ENCODE measurements at regions not wholly inside any gene's neighbourhood (a gene's known extent, or its start where the extent isn't known, plus 50 kb on each side); places are given as distances from the start of the nearest gene placed in this dataset.

DNA sequence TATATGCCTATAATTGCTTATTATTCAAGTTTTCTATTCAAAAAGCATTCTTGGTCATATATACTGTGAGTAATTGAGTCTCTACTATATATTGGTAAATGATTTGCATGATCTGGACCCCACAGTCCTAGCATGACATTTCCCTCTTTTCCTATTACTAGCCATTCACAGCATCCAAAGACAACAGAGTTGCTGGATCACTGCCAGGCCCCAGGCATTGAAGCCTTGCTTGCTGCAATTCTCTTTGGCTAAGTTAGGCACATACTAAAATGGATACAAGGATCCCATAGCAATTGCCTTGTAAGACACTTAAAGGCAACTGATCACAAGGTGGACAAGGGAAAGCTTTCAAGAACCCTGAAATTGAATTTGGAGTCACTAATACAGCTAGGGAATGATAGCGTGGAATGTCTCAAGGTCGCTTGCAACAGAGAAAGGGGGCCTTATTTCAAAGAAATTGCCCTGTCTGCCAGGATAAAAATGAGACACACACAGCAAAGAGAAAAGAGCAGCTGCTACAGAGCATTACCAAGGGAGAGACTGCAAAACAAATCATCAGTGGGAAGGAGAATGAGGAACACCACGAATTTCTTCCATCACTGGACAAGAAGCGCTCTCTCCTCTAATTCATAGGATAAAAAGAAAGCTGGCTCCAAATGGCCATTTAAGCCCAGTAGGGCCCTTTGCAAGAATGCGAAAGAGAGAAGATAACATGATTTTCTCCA, 77.1 kb upstream of the EPHA4 start:
- Histone ChIP-seq H3K56ac (ENCODE audit: extremely low read depth, insufficient read depth, low read length) (no peak overlapping the region), H2AK9ac (replicated peaks; ENCODE audit: low read depth, low read length, poor library complexity) (no peak overlapping the region), H2BK5ac (ENCODE audit: low read depth, low read length, poor library complexity, severe bottlenecking) (no peak overlapping the region), H3K4me3 (ENCODE audit: insufficient read depth, low read depth, low read length) (no peak overlapping the region), H3K36me3 (ENCODE audit: control insufficient read depth, insufficient read depth, low read length) (no peaks in the 10 kb centered on the region), H3K18ac (ENCODE audit: low read depth, low read length) (no peak overlapping the region), H4K20me1 (ENCODE audit: insufficient read depth, low read length) (no peaks in the 10 kb centered on the region), H2AFZ (replicated peaks; ENCODE audit: low read length, poor library complexity) (no peak overlapping the region), H2BK20ac (ENCODE audit: low read depth, low read length) (no peak overlapping the region), H3K9me3 (ENCODE audit: control insufficient read depth, insufficient read depth, low read length) (no peaks in the 10 kb centered on the region), H3K4ac (ENCODE audit: low read depth, low read length) (no peak overlapping the region), H3K4me1 (ENCODE audit: control insufficient read depth, insufficient read depth, low read length) (no peaks in the 10 kb centered on the region), H4K91ac (ENCODE audit: insufficient read depth, low read depth, low read length) (no peak overlapping the region), H2BK120ac (ENCODE audit: low read depth, low read length) (no peak overlapping the region), H3K23ac (ENCODE audit: low read depth, low read length) (no peak overlapping the region), H3K4me2 (ENCODE audit: low read depth, low read length) (no peak overlapping the region), H2BK15ac (ENCODE audit: low read depth, low read length) (no peak overlapping the region), H4K8ac (ENCODE audit: low read depth in 2 of 2, low read length in 2 of 2) (no peak overlapping the region), H3K27me3 (ENCODE audit: control insufficient read depth, insufficient read depth, low read length) (no peaks in the 10 kb centered on the region), H3K9me1 (ENCODE audit: insufficient read depth, low read length) (no peaks in the 10 kb centered on the region), H4K5ac (ENCODE audit: low read depth, low read length) (no peak overlapping the region), H2AK5ac (ENCODE audit: low read depth, low read length) (no peak overlapping the region), H3K79me1 (ENCODE audit: low read depth in 1 of 2, low read length in 2 of 2) (no peaks in the 10 kb centered on the region), H3K14ac (replicated peaks; ENCODE audit: low read depth, low read length) (no peak overlapping the region), H3K27ac (ENCODE audit: insufficient read depth, low read length) (no peak overlapping the region), H3K9ac (ENCODE audit: low read depth, low read length) (no peak overlapping the region)
- BruUV-seq (replicated peaks): no TSS peak
- intact Hi-C loops (cut with micrococcal nuclease): no loop called here
- ATAC-seq (ENCODE audit: low read depth): no peak
- POLR2A ChIA-PET (ENCODE audit: unreplicated experiment): no interaction called here
- dilution Hi-C loops (cut with HindIII; ENCODE audit: low sequenced_read_pairs, unreplicated experiment): no loop called here
- CTCF ChIA-PET: interaction anchor here (0.7 kb wide), 1 partner anchor 67 kb away, joined by 5 read pairs; no protein-coding TSS in a partner anchor
- in situ Hi-C loops (cut with MboI; ENCODE audit: low sequenced_read_pairs): no loop called here
- TF ChIP-seq BHLHE40 (IDR thresholded peaks at IDR 0.05; ENCODE audit: low read depth, low read length) (no peak), POLR2A (IDR thresholded peaks at IDR 0.05; ENCODE audit: low read depth, low read length) (no peak), FOS (IDR thresholded peaks at IDR 0.05; ENCODE audit: low read depth, low read length) (no peak), MAFK (IDR thresholded peaks at IDR 0.05; ENCODE audit: low read depth, low read length) (no peak), RFX5 (IDR thresholded peaks at IDR 0.05; ENCODE audit: low read depth, low read length) (no peak), SMC3 (IDR thresholded peaks at IDR 0.05; ENCODE audit: low read depth, low read length) (no peak), CEBPB (IDR thresholded peaks at IDR 0.05; ENCODE audit: low read depth, low read length) (no peak), CHD1 (IDR thresholded peaks at IDR 0.05; ENCODE audit: low read depth, low read length) (no peak), RCOR1 (IDR thresholded peaks at IDR 0.05; ENCODE audit: insufficient replicate concordance, low read length) (no peak), MAZ (IDR thresholded peaks at IDR 0.05; ENCODE audit: borderline replicate concordance, low read depth, low read length) (no peak), MXI1 (IDR thresholded peaks at IDR 0.05; ENCODE audit: borderline replicate concordance, low read depth, low read length) (no peak), NFE2L2 (IDR thresholded peaks at IDR 0.05; ENCODE audit: low read depth, low read length) (no peak), RAD21 (IDR thresholded peaks at IDR 0.05; ENCODE audit: low read length) (no peak)
- TF ChIP-seq, protein P1, sequence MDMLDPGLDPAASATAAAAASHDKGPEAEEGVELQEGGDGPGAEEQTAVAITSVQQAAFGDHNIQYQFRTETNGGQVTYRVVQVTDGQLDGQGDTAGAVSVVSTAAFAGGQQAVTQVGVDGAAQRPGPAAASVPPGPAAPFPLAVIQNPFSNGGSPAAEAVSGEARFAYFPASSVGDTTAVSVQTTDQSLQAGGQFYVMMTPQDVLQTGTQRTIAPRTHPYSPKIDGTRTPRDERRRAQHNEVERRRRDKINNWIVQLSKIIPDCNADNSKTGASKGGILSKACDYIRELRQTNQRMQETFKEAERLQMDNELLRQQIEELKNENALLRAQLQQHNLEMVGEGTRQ (IDR thresholded peaks at IDR 0.05; ENCODE audit: low read depth, low read length): no peak
- TF ChIP-seq, protein P2, sequence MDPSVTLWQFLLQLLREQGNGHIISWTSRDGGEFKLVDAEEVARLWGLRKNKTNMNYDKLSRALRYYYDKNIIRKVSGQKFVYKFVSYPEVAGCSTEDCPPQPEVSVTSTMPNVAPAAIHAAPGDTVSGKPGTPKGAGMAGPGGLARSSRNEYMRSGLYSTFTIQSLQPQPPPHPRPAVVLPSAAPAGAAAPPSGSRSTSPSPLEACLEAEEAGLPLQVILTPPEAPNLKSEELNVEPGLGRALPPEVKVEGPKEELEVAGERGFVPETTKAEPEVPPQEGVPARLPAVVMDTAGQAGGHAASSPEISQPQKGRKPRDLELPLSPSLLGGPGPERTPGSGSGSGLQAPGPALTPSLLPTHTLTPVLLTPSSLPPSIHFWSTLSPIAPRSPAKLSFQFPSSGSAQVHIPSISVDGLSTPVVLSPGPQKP (IDR thresholded peaks at IDR 0.05; ENCODE audit: borderline replicate concordance, low read depth, low read length): no peak
- TF ChIP-seq, protein P3, sequence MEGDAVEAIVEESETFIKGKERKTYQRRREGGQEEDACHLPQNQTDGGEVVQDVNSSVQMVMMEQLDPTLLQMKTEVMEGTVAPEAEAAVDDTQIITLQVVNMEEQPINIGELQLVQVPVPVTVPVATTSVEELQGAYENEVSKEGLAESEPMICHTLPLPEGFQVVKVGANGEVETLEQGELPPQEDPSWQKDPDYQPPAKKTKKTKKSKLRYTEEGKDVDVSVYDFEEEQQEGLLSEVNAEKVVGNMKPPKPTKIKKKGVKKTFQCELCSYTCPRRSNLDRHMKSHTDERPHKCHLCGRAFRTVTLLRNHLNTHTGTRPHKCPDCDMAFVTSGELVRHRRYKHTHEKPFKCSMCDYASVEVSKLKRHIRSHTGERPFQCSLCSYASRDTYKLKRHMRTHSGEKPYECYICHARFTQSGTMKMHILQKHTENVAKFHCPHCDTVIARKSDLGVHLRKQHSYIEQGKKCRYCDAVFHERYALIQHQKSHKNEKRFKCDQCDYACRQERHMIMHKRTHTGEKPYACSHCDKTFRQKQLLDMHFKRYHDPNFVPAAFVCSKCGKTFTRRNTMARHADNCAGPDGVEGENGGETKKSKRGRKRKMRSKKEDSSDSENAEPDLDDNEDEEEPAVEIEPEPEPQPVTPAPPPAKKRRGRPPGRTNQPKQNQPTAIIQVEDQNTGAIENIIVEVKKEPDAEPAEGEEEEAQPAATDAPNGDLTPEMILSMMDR (conservative IDR thresholded peaks at IDR 0.05; ENCODE audit: low read depth, low read length): no peak
- DNase-seq: no peak
- WGBS, 2 experiments (ENCODE audit: extremely low coverage in 2 of 2, insufficient read length in 1 of 2): no CpG with 5 or more reads among the region's 5 CpGs
